ENCODE measurements at regions not wholly inside any gene's neighbourhood (a gene's known extent, or its start where the extent isn't known, plus 50 kb on each side); places are given as distances from the start of the nearest gene placed in this dataset.
"Not testable (repeated sequence)": the region's sequence is repeated elsewhere in the genome, so short reads cannot be mapped to it uniquely, and the experiment has no call there.

DNA sequence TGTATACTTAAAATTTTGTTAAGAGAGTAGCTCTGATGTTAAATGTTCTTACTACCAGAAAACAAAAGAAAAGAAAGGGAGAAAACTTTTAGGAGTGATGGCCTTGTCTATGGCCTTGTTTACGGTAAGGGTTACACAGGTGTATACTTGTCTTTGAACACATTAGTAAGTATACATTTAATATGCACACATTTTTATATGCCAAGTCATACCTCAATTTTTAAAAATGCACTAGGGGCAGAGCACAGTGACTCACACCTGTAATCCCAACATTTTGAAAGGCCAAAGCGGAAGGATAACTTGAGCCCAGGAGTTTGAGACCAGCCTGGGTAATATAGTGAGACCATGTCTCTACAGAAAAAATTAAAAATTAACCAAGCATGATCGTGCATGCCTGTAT, 166.7 kb upstream of the SNX2 start:
- Histone ChIP-seq H3K36me3 (ENCODE audit: control insufficient read depth in 3 of 3, insufficient read depth in 2 of 3, low read depth in 1 of 3, low read length in 3 of 3) (no peaks in the 10 kb centered on the region), H3K4me3 (ENCODE audit: low read depth in 1 of 3, low read length in 3 of 3) (no peak overlapping the region), H3K9me3 (ENCODE audit: control insufficient read depth in 2 of 2, insufficient read depth in 1 of 2, low read depth in 1 of 2, low read length in 1 of 2) (no peaks in the 10 kb centered on the region), H3K27ac (ENCODE audit: low read depth in 1 of 3, low read length in 2 of 3) (no peak overlapping the region), H3K27me3 (ENCODE audit: control insufficient read depth in 3 of 3, insufficient read depth in 3 of 3, low read length in 3 of 3) (no peaks in the 10 kb centered on the region), H3K4me1 (ENCODE audit: control insufficient read depth in 3 of 3, insufficient read depth in 2 of 3, low read depth in 1 of 3, low read length in 2 of 3) (no peaks in the 10 kb centered on the region)
- no peak for FAIRE-seq
- DNase-seq = no peak
- WGBS, 3 donors = 68 to 85% (median 72%) methylated on average over 3 of the region's 3 CpGs

DNA sequence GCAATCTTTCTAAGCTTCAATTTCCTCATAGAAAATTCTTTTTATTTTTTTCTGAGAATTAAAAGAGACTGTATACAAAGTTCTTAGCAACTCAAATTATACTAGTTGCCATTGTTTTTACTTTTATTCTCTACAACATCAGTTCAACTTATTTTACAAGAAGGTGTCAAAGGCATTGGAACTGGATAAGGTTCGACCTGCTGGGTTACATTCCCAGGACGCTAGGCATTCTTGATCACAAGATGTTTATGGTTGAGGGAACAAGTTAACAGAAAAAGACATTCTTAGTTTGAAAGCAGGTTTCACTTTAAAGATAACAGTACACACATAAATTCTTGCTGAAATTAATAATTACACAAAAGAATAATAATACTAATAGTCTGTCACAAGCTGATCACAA, 163.5 kb upstream of the SNX2 start:
- Histone ChIP-seq H3K4me3 (ENCODE audit: low read depth in 1 of 3, low read length in 3 of 3) (no peak overlapping the region), H3K36me3 (ENCODE audit: control insufficient read depth in 3 of 3, insufficient read depth in 2 of 3, low read depth in 1 of 3, low read length in 3 of 3) (no peaks in the 10 kb centered on the region), H3K4me1 (ENCODE audit: control insufficient read depth in 3 of 3, insufficient read depth in 2 of 3, low read depth in 1 of 3, low read length in 2 of 3) (no peaks in the 10 kb centered on the region), H3K27me3 (ENCODE audit: control insufficient read depth in 3 of 3, insufficient read depth in 3 of 3, low read length in 3 of 3) (no peaks in the 10 kb centered on the region), H3K9me3 (ENCODE audit: control insufficient read depth in 2 of 2, insufficient read depth in 1 of 2, low read depth in 1 of 2, low read length in 1 of 2) (no peaks in the 10 kb centered on the region), H3K27ac (ENCODE audit: low read depth in 1 of 3, low read length in 2 of 3) (no peak overlapping the region)
- FAIRE-seq = no peak
- WGBS, 3 donors = 24 to 58% (median 50%) methylated on average over 2 of the region's 2 CpGs
- peak in 1 of 2 donors; percentile 1 for DNase-seq

DNA sequence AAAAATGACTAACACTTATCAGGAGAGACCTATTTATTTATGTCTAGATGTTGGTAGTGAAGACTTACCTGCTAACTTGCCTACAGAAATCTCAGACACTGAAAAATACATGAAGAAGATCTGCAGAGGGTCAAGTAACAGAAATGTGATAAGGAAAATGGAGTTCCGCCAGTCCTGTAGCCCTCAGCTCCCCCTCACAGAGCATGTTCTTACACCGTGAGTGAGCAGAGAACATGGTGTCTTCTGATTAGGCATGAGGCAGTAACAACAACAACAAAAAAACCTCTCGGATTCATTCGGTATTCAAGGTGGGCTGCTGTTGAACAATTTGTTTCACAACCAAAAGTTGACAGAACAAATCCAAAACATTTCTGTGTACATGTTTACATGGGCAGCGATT, 162.0 kb upstream of the SNX2 start:
- 75 to 78% (median 78%) methylated on average over 5 of the region's 5 CpGs for WGBS, 3 donors
- no peaks in the 10 kb centered on the region for H3K9me3 ChIP-seq (ENCODE audit: control insufficient read depth in 2 of 2, insufficient read depth in 1 of 2, low read depth in 1 of 2, low read length in 1 of 2)
- no peak overlapping the region for H3K4me3 ChIP-seq (ENCODE audit: low read depth in 1 of 3, low read length in 3 of 3)
- no peak for DNase-seq
- no peak for FAIRE-seq
- H3K4me1 ChIP-seq (ENCODE audit: control insufficient read depth in 3 of 3, insufficient read depth in 2 of 3, low read depth in 1 of 3, low read length in 2 of 3) = no peaks in the 10 kb centered on the region
- no peaks in the 10 kb centered on the region for H3K27me3 ChIP-seq (ENCODE audit: control insufficient read depth in 3 of 3, insufficient read depth in 3 of 3, low read length in 3 of 3)
- H3K36me3 ChIP-seq (ENCODE audit: control insufficient read depth in 3 of 3, insufficient read depth in 2 of 3, low read depth in 1 of 3, low read length in 3 of 3) = no peaks in the 10 kb centered on the region
- no peak overlapping the region for H3K27ac ChIP-seq (ENCODE audit: low read depth in 1 of 3, low read length in 2 of 3)

DNA sequence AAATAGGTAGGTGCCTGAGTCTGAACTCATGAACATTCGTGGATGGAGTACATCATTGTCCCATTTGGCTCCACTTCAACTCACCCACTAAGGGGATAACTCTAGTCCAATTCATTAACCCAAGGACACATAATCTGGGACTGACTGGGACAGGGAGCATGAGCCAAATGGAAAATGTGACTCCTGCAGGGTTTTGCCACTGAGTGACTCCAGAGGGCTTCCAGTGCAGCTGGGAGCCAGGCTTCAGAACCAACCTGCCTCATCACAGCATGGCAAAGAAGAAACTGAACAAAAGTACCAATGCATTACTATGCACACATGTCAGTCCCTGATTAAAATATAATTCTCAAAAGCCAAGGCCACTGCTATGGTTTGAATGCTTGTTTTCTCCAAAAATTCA, 159.7 kb upstream of the SNX2 start:
- WGBS, 3 donors = 20 to 73% (median 46%) methylated on average over 1 of the region's 1 CpG
- FAIRE-seq (no peak), DNase-seq (no peak)
- Histone ChIP-seq H3K4me3 (ENCODE audit: low read depth in 1 of 3, low read length in 3 of 3) (no peak overlapping the region), H3K27me3 (ENCODE audit: control insufficient read depth in 3 of 3, insufficient read depth in 3 of 3, low read length in 3 of 3) (no peaks in the 10 kb centered on the region), H3K4me1 (ENCODE audit: control insufficient read depth in 3 of 3, insufficient read depth in 2 of 3, low read depth in 1 of 3, low read length in 2 of 3) (no peaks in the 10 kb centered on the region), H3K36me3 (ENCODE audit: control insufficient read depth in 3 of 3, insufficient read depth in 2 of 3, low read depth in 1 of 3, low read length in 3 of 3) (no peaks in the 10 kb centered on the region), H3K9me3 (ENCODE audit: control insufficient read depth in 2 of 2, insufficient read depth in 1 of 2, low read depth in 1 of 2, low read length in 1 of 2) (no peaks in the 10 kb centered on the region), H3K27ac (ENCODE audit: low read depth in 1 of 3, low read length in 2 of 3) (no peak overlapping the region)

DNA sequence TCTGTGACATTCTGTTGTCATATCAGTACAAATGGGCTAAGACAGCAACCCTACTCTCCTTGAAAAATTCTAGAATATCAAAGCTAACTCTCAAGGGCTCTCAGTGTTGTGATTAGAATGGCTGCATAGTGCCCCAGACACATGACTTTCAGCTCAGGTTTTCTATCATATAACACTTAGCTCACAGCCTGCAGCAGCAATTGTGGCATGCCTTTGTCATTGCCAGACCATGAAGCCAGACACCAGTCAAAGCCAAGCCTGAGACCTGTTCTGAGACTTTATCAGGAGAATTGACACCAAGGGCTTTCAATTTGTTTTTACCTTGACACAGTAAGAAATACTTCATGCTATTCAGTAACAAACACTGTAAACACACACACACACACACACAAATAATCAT, 159.0 kb upstream of the SNX2 start:
- no peak overlapping the region for H3K4me3 ChIP-seq (ENCODE audit: low read depth in 1 of 3, low read length in 3 of 3)
- FAIRE-seq (no peak), DNase-seq (no peak)
- no peaks in the 10 kb centered on the region for H3K36me3 ChIP-seq (ENCODE audit: control insufficient read depth in 3 of 3, insufficient read depth in 2 of 3, low read depth in 1 of 3, low read length in 3 of 3)
- H3K27ac ChIP-seq (ENCODE audit: low read depth in 1 of 3, low read length in 2 of 3) = no peak overlapping the region
- H3K4me1 ChIP-seq (ENCODE audit: control insufficient read depth in 3 of 3, insufficient read depth in 2 of 3, low read depth in 1 of 3, low read length in 2 of 3) = no peaks in the 10 kb centered on the region
- no peaks in the 10 kb centered on the region for H3K9me3 ChIP-seq (ENCODE audit: control insufficient read depth in 2 of 2, insufficient read depth in 1 of 2, low read depth in 1 of 2, low read length in 1 of 2)
- no peaks in the 10 kb centered on the region for H3K27me3 ChIP-seq (ENCODE audit: control insufficient read depth in 3 of 3, insufficient read depth in 3 of 3, low read length in 3 of 3)

DNA sequence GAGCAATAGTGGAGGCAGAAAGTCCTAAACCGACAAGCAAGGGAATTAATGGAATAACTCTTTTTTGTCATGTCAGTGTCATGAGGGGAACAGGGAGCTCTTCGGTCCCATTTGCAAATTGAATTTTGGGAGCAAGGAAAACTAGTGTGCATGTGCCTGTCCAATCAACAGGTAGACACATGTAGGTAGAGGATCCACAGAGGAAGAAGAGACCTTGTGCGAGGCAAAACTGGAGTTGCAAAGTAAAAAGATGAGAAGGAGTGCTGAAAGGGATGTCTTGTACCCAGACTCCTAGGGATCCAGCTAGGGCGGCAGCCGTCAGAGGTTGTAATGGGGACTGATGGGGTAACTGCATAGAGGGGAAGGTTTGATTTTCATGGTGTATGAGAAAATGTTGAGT, 156.8 kb upstream of the SNX2 start:
- H3K27ac ChIP-seq (ENCODE audit: low read depth in 1 of 3, low read length in 2 of 3); H3K9me3 ChIP-seq (ENCODE audit: control insufficient read depth in 2 of 2, insufficient read depth in 1 of 2, low read depth in 1 of 2, low read length in 1 of 2); FAIRE-seq; H3K4me1 ChIP-seq (ENCODE audit: control insufficient read depth in 3 of 3, insufficient read depth in 2 of 3, low read depth in 1 of 3, low read length in 2 of 3); DNase-seq; H3K27me3 ChIP-seq (ENCODE audit: control insufficient read depth in 3 of 3, insufficient read depth in 3 of 3, low read length in 3 of 3); H3K36me3 ChIP-seq (ENCODE audit: control insufficient read depth in 3 of 3, insufficient read depth in 2 of 3, low read depth in 1 of 3, low read length in 3 of 3); H3K4me3 ChIP-seq (ENCODE audit: low read depth in 1 of 3, low read length in 3 of 3): not testable (repeated sequence)
- 91 to 95% (median 93%) methylated on average over 5 of the region's 5 CpGs for WGBS, 3 donors

DNA sequence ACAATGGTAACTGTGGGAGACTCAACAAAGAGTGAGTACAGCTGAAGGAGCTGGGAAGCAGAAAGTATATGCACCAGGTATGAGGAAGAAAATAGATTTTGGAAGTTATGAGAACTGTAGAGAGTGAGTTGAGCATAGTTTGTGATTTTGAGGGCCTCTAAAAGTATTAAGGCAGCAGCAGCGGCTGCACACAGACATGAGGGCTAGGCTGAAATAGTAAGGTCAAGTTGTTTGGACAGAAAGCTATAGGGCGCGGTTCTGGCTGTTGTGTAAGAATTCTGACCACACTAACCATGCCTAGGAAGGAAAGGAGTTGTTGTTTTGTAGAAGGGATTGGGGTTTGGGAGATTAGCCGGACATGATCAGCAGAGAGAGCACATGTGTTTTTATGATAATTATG, 154.1 kb upstream of the SNX2 start:
- WGBS, 3 donors = 90 to 94% (median 91%) methylated on average over 4 of the region's 4 CpGs
- not testable (repeated sequence) for H3K27ac ChIP-seq (ENCODE audit: low read depth in 1 of 3, low read length in 2 of 3); FAIRE-seq; H3K4me3 ChIP-seq (ENCODE audit: low read depth in 1 of 3, low read length in 3 of 3); DNase-seq; H3K27me3 ChIP-seq (ENCODE audit: control insufficient read depth in 3 of 3, insufficient read depth in 3 of 3, low read length in 3 of 3); H3K36me3 ChIP-seq (ENCODE audit: control insufficient read depth in 3 of 3, insufficient read depth in 2 of 3, low read depth in 1 of 3, low read length in 3 of 3); H3K4me1 ChIP-seq (ENCODE audit: control insufficient read depth in 3 of 3, insufficient read depth in 2 of 3, low read depth in 1 of 3, low read length in 2 of 3); H3K9me3 ChIP-seq (ENCODE audit: control insufficient read depth in 2 of 2, insufficient read depth in 1 of 2, low read depth in 1 of 2, low read length in 1 of 2)

DNA sequence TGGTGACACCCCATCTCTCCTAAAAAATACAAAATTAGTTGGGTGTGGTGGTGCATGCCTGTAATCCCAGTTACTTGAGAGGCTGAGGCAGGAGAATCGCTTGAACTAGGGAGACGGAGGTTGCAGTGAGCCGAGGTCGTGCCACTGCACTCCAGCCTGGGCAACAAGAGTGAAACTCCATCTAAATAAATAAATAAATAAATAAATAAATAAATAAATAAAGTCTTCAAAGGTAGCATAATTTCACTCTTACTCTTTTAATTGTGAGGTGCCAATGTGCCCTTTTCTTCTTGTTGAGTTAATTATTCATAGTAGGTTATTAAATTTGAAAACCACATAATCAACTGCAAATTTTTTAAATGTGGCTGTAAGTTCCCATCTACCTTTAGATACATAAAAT, 146.2 kb upstream of the SNX2 start:
- DNase-seq; H3K4me1 ChIP-seq (ENCODE audit: control insufficient read depth in 3 of 3, insufficient read depth in 2 of 3, low read depth in 1 of 3, low read length in 2 of 3); H3K4me3 ChIP-seq (ENCODE audit: low read depth in 1 of 3, low read length in 3 of 3); FAIRE-seq; H3K27me3 ChIP-seq (ENCODE audit: control insufficient read depth in 3 of 3, insufficient read depth in 3 of 3, low read length in 3 of 3); H3K27ac ChIP-seq (ENCODE audit: low read depth in 1 of 3, low read length in 2 of 3); H3K9me3 ChIP-seq (ENCODE audit: control insufficient read depth in 2 of 2, insufficient read depth in 1 of 2, low read depth in 1 of 2, low read length in 1 of 2); H3K36me3 ChIP-seq (ENCODE audit: control insufficient read depth in 3 of 3, insufficient read depth in 2 of 3, low read depth in 1 of 3, low read length in 3 of 3): not testable (repeated sequence)
- 90 to 94% (median 93%) methylated on average over 4 of the region's 4 CpGs for whole genome bisulfite sequencing, 3 donors

DNA sequence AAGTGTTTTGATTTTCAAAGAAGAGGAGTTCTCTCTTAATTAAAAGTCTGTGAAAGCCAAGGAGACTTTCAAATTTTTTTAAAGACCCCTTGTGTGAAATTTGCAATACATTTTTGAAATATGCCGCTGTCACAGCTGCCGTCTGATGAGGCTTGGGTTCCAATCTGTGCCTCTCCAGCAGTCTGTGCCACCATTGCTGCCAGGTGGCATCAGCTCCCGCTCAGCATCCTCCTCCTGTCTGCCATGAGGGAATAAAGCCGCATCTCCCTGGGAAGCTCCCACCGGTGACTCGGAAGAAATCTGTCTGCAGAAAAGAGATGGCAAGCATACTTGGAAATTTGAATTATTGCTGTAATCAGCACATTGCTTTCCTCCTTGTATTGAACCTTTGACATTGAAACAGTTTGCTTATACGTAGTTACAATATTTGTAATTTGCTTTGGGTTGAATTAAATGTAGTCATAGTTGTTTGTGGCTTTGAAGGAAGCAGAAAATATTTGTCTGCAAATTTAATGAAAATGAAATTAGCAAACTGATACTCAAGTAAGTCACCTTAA, 145.7 kb upstream of the SNX2 start:
- Histone ChIP-seq H3K4me3 (ENCODE audit: low read depth in 1 of 3, low read length in 3 of 3) (no peak overlapping the region), H3K4me1 (ENCODE audit: control insufficient read depth in 3 of 3, insufficient read depth in 2 of 3, low read depth in 1 of 3, low read length in 2 of 3) (no peaks in the 10 kb centered on the region), H3K9me3 (ENCODE audit: control insufficient read depth in 2 of 2, insufficient read depth in 1 of 2, low read depth in 1 of 2, low read length in 1 of 2) (no peaks in the 10 kb centered on the region), H3K36me3 (ENCODE audit: control insufficient read depth in 3 of 3, insufficient read depth in 2 of 3, low read depth in 1 of 3, low read length in 3 of 3) (no peaks in the 10 kb centered on the region), H3K27me3 (ENCODE audit: control insufficient read depth in 3 of 3, insufficient read depth in 3 of 3, low read length in 3 of 3) (no peaks in the 10 kb centered on the region), H3K27ac (ENCODE audit: low read depth in 1 of 3, low read length in 2 of 3) (no peak overlapping the region)
- FAIRE-seq (no peak), DNase-seq (no peak)
- 87 to 92% (median 89%) methylated on average over 7 of the region's 7 CpGs for WGBS, 3 donors
